HepG2 (cell line): ENCODE measurements at regions not wholly inside any gene's neighbourhood (a gene's known extent, or its start where the extent isn't known, plus 50 kb on each side); places are given as distances from the start of the nearest gene placed in this dataset.

ENCODE experiments used
- AHDC1 ChIP-seq: sonication (generic); formaldehyde crosslinking; IDR thresholded peaks from 2 replicates; pipeline ENCODE4 v1.5.1; 2020; ENCODE audit warnings: mild to moderate bottlenecking, missing genetic modification reagents, borderline replicate concordance
- ARID4A ChIP-seq: sonication (generic); formaldehyde crosslinking; IDR thresholded peaks from 2 replicates; pipeline ENCODE4 v1.5.0; 2020; ENCODE audit warnings: mild to moderate bottlenecking, missing genetic modification reagents, borderline replicate concordance
- CTCF ChIP-seq: sonication (generic); formaldehyde crosslinking; IDR thresholded peaks from 2 replicates; pipeline ENCODE4 v1.5.0; 2020; ENCODE audit warnings: mild to moderate bottlenecking, missing genetic modification reagents, moderate library complexity
- HES4 ChIP-seq: sonication (generic); formaldehyde crosslinking; IDR thresholded peaks from 2 replicates; pipeline ENCODE4 v1.9.0; 2021; ENCODE audit warnings: mild to moderate bottlenecking, missing genetic modification reagents, borderline replicate concordance
- KLF6 ChIP-seq: IDR thresholded peaks from 2 replicates; pipeline ENCODE4 v1.8.0; 2016; ENCODE audit warnings: missing biosample characterization, missing genetic modification reagents
- XBP1 ChIP-seq: sonication (generic); formaldehyde crosslinking; IDR thresholded peaks from 2 replicates; pipeline ENCODE4 v1.5.0; 2020; ENCODE audit warnings: missing genetic modification reagents
- ZFP36 ChIP-seq: fragments of 150-350 bp; IDR thresholded peaks from 2 replicates; pipeline ENCODE4 v1.6.1; 2018; ENCODE audit warnings: borderline replicate concordance, low read length, low read depth; ENCODE audit not compliant: partially characterized antibody

- TF ChIP-seq CTCF (CRISPR knock-in tag) (no peak), HES4 (CRISPR knock-in tag) (no peak), XBP1 (no peak), ZFP36 (no peak), KLF6 (CRISPR knock-in tag) (no peak), AHDC1 (CRISPR knock-in tag) (no peak), ARID4A (no peak)
Measured at GRCh38 chr1:224492015-224492414, 57.4 kb upstream of the WDR26 start (continued).
